Type B pancreatic cell (in vitro differentiated cells): ENCODE measurements at regions not wholly inside any gene's neighbourhood (a gene's known extent, or its start where the extent isn't known, plus 50 kb on each side); places are given as distances from the start of the nearest gene placed in this dataset.

Source experiments
- DNase-seq: peaks from one replicate; pipeline ENCODE4 v3.0.0; 2021; ENCODE audit warnings: mixed read lengths; ENCODE audit not compliant: unreplicated experiment; ENCODE audit errors: extremely low spot score
- H3K27ac Mint-ChIP-seq: 2 replicates; pipeline ENCODE4 v1.8.0; 2021; ENCODE audit warnings: mild to moderate bottlenecking, mixed read lengths
- H3K27me3 Mint-ChIP-seq: 2 replicates; pipeline ENCODE4 v1.8.0; 2021; ENCODE audit warnings: mixed read lengths
- H3K36me3 Mint-ChIP-seq: 2 replicates; pipeline ENCODE4 v1.8.0; 2021; ENCODE audit warnings: mixed read lengths
- H3K4me1 Mint-ChIP-seq: one replicate; pipeline ENCODE4 v1.8.0; 2021; ENCODE audit warnings: mixed read lengths; ENCODE audit not compliant: unreplicated experiment
- H3K4me3 Mint-ChIP-seq: 2 replicates; pipeline ENCODE4 v1.8.0; 2021; ENCODE audit warnings: mild to moderate bottlenecking, mixed read lengths
- H3K9me3 Mint-ChIP-seq: 2 replicates; pipeline ENCODE4 v1.8.0; 2021; ENCODE audit warnings: mixed read lengths
- CTCF ChIP-seq: fragments of 200-600 bp; sonication (generic); conservative IDR thresholded peaks from 2 replicates; pipeline ENCODE4 v1.5.0; 2021; ENCODE audit warnings: antibody characterized with exemption, mild to moderate bottlenecking

GRCh38 chr17:55870044-55870443, 119.2 kb downstream of the PCTP start:
- Mint-ChIP-seq H3K4me1 (no peaks in the 10 kb centered on the region), H3K27me3 (peaks cover 4% of the 10 kb centered on the region), H3K36me3 (no peaks in the 10 kb centered on the region), H3K9me3 (peaks cover 12% of the 10 kb centered on the region), H3K4me3 (no peak overlapping the region), H3K27ac (no peak overlapping the region)
- TF ChIP-seq CTCF = no peak
- DNase-seq = no peak

GRCh38 chr17:55872374-55872773, 121.5 kb downstream of the PCTP start:
- peaks cover 12% of the 10 kb centered on the region for H3K27me3 Mint-ChIP-seq
- TF ChIP-seq CTCF = no peak
- peaks cover 11% of the 10 kb centered on the region for H3K9me3 Mint-ChIP-seq
- no peaks in the 10 kb centered on the region for H3K4me1 Mint-ChIP-seq
- no peak for DNase-seq
- H3K36me3 Mint-ChIP-seq = no peaks in the 10 kb centered on the region
- H3K4me3 Mint-ChIP-seq = no peak overlapping the region
- no peak overlapping the region for H3K27ac Mint-ChIP-seq

GRCh38 chr17:55873017-55873758, 122.3 kb downstream of the PCTP start:
- Mint-ChIP-seq H3K27ac (no peak overlapping the region), H3K27me3 (peaks cover 15% of the 10 kb centered on the region), H3K4me3 (no peak overlapping the region), H3K36me3 (no peaks in the 10 kb centered on the region), H3K9me3 (peaks cover 8% of the 10 kb centered on the region), H3K4me1 (no peaks in the 10 kb centered on the region)
- no peak for TF ChIP-seq CTCF
- DNase-seq = no peak

GRCh38 chr17:55883149-55883548, 132.3 kb downstream of the PCTP start:
- peaks cover 4% of the 10 kb centered on the region for H3K27me3 Mint-ChIP-seq
- H3K9me3 Mint-ChIP-seq = no peaks in the 10 kb centered on the region
- no peak overlapping the region for H3K27ac Mint-ChIP-seq
- no peaks in the 10 kb centered on the region for H3K4me1 Mint-ChIP-seq
- no peak overlapping the region for H3K4me3 Mint-ChIP-seq
- peak; percentile 52 for TF ChIP-seq CTCF
- no peaks in the 10 kb centered on the region for H3K36me3 Mint-ChIP-seq
- no peak for DNase-seq

- no peaks in the 10 kb centered on the region for H3K36me3 Mint-ChIP-seq
- H3K27ac Mint-ChIP-seq = no peak overlapping the region
- no peak for TF ChIP-seq CTCF
- H3K9me3 Mint-ChIP-seq = peaks cover 6% of the 10 kb centered on the region
- H3K27me3 Mint-ChIP-seq = peaks cover 4% of the 10 kb centered on the region
- no peaks in the 10 kb centered on the region for H3K4me1 Mint-ChIP-seq
- no peak overlapping the region for H3K4me3 Mint-ChIP-seq
- no peak for DNase-seq
Measured at GRCh38 chr17:55887531-55887930, 136.7 kb downstream of the PCTP start.
